Medulla oblongata (tissue), 1 donor: ENCODE measurements at regions not wholly inside any gene's neighbourhood (a gene's known extent, or its start where the extent isn't known, plus 50 kb on each side); places are given as distances from the start of the nearest gene placed in this dataset.
A peak's percentile ranks its signal among the peaks of the same experiment; 100 is the strongest.
"Not testable (repeated sequence)": the region's sequence is repeated elsewhere in the genome, so short reads cannot be mapped to it uniquely, and the experiment has no call there.

Experiments used
- DNase-seq: peaks from one replicate; pipeline ENCODE4 v3.0.0-alpha.2; 2015; ENCODE audit errors: extremely low spot score

DNA sequence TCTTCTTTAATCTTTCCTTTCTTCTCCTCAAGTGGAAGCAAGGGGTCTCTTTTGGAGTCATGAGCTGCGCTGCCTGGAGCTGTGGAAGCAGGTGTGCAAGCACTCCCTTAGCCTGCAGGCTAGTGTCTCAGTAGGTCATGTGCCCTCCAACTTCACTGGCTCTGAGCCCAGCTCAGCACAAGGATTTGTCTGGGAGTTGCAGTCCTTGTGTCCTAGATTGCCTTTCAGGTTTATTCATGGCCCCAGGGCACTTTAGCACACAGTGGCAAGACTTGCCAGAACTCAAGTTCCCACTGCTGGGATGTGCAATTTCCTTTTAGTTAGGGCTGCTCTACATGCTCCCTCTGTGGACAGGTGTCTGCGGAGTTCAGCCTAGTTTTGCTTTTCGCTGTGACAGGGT lies 211.7 kb downstream of the LIG4 start:
- DNase-seq: no peak

DNA sequence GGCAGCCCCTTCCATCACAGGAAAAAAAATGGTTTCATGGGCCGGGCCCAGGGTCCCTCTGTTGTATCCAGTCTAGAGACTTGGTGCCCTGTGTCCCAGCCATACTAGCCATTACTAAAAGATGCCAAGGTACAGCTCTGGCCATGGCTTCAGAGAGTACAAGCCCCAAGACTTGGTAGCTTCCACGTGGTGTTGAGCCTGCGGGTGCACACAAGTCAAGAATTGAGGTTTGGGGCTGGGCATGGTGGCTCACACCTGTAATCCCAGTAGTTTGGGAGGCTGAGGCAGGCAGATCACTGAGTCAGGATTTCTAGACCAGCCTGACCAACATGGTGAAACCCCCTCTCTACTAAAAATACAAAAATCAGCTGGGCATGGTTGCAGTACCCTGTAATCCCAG lies 214.3 kb downstream of the LIG4 start:
- no peak for DNase-seq

DNA sequence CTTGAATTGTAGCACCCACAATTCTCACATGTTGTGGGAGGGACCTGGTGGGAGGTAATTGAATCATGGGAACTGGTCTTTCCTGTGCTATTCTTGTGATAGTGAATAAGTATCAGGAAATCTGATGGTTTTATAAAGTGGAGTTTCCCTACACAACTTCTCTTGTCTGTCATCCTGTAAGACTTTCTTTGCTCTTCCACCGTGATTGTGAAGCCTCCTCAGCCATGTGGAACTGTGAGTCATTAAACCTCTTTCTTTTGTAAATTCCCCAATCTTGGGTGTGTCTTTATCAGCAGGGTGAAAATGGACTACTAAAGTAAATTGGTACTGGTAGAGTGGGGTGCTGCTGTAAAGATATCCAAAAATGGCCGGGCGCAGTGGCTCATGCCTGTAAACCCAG lies 215.6 kb downstream of the LIG4 start:
- no peak for DNase-seq

DNA sequence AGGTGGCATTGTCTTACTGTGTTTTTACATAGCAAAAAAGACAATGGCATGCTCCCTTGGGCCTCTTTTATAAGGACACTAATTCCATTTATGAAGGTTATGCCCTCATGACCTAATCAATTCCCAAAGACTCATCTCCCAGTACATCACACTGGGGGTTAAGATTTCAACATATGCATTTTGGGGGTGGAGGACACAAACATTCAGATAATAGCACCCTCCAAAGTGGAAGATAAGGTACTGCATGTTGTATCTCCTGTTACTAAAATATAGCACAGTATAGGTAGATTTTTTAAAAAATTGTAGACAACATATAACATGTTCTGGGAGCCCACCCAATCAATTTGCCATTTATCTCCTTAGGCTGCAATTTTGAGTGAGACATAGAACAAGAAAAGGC lies 221.2 kb downstream of the LIG4 start:
- DNase-seq: no peak

DNA sequence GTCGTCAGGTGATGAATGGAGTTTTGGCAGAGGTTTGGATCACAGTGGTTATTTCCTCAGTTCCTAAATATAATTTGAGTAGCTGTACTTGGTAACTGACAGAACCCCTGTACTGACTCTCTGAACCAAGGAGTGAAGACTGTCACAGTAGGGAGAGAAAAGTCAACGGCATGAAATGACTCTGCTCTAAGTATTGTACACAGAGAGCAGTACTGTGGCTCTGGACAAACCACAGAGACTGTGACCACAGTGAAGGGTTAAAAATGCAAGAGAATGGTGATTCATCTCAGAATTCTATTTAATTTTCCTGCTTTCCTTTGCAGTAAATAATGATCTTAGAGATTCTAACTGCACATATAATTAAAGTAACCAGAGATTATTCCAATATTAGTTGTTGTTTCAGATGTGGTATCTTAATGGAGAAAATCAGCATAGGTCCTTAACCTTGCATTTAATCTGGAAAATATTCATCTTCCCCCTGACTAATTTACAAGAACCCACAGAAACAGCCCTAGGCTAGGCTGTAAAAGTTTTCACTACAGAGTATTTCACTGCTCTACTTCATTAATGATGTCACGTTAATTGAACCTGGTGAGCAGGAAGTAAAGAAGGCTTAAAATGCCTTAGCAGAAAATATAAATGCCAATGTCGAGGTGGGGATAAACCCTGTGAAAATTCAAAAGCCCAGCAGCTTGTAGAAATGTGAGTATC lies 221.9 kb downstream of the LIG4 start:
- DNase-seq: no peak

DNA sequence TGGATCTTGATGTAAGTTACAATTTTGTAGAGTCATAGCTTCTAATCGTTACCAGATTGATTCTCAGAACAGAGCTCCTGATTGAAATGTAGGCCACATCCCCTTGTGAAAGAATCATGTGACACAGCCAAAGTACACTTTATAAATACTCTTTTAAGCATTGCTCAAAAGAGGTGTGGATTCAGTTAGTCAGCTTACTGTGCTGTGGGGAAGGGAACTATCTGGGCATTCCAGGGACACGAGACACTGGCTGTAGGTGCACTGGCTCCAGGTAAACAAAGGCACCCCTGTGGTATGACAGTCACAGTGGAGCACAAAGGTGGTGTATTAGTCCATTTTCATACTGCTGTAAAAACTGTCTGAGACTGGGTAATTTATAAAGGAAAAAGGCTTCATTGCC lies 222.8 kb downstream of the LIG4 start:
- DNase-seq: no peak

DNA sequence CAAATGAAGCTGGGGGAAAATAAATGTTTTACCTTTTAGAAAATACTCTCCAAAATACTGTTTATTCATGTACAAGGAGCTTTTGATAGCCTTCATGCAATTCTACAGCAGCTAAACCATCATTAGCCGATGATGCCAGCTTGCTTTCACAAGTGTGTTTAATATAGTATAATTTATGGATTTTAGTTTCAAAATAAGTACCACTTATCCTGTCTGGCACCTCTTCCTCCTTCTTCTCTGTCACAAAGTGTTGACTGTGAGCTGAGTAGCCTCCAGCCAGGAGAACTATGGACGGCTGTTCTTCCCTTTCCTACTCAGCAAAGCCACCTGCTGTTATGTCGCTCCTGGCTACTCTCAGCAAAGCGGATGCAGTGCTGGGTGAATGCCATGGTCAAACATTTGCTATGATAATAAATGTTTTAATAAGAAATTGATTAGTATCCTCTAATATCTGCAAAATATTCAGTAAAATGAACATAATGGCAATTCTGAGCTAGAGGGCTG lies 238.2 kb downstream of the LIG4 start:
- DNase-seq: no peak

DNA sequence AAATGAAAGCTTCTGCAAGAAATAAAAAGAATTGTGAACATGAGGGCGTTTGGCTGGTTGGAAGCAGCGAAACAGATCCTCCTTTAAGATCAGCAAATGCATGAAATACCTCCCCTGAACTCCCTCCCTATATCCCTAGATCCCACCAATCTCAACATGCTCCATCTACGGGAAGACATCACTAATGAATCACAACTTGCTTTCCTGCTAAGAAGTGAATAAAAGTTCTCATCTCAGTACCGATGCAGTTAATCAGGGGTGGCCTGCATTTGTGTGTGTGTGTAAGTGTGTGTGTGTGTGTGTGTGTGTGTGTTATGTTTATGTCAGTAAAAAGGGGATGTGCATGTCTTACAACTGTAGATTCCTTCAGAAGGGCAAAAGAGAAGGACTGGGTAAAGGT lies 238.7 kb downstream of the LIG4 start:
- no peak for DNase-seq

DNA sequence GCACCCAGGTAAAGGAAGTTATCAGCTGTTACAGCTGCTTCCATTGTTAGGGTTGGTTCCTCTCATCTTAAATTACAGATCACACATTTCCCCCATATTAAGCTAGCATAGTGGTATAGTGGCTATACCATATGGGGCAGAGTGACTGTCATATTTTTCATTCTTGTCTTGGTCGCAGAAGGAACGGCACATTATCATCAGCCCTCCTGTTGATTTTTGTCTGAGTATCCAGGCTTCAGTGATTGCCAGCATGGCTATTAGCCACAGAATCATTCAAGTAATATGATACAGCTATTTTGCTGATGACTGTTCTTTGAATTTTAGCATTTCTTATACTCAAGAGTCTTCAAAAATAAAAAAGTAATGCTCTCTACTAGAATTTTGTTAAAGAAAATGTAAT lies 240.9 kb downstream of the LIG4 start:
- no peak for DNase-seq

DNA sequence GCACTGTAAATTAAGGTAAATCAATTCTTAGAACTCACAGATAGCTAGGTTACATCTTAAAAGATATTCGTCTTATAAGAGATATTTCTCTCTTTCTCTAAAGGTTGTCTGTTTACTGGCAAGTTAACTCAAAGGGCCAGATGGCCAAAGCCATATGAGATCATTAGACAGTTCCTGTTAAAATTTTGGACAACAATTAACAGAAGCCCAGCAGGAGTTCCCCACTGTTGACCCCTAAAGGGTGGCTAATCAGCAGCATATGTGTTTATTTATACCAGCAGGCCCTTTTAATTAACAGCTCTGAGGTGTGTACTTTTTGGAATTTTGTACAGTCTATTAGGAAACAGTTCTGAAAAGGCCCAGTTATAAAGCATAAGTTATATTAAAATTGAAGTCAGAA lies 245.8 kb downstream of the LIG4 start:
- no peak for DNase-seq

DNA sequence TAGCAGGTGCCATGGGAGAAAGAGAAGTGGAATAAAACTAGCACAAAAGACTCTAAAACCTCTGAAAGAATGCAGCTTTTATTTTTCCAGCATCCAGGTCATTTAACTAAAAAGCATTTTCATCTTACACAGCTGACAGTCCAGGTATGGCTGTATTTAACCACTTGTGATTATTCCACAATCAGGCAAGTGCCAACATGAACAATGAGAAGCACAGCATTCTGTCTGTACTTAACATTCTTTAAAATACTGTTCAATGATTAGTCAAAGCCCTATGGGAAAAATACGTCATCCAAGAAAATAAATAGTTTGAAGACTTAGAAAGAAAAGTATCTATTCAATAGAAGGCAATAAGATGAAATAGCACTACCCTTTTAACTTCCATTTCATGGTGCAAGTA lies 246.9 kb downstream of the LIG4 start:
- DNase-seq: no peak

DNA sequence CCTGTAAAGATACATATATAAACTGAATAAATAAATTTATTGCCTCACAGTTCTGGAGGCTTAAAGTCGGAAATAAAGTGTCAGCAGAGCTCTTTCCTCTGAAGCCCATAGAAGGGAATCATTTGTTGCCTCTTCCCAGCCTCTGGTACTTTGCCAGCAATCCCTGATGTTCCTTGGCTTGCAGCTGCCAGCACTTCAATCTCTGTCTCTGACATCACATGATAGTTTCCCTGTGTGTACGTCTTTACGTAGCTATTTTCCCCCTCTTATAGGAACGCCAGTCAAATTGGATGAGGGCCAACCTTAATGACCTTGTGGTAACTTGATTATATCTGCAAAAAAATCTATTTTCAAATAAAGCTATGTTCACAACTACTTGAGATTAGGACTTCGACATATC lies 250.9 kb downstream of the LIG4 start:
- peak; percentile 3 for DNase-seq

DNA sequence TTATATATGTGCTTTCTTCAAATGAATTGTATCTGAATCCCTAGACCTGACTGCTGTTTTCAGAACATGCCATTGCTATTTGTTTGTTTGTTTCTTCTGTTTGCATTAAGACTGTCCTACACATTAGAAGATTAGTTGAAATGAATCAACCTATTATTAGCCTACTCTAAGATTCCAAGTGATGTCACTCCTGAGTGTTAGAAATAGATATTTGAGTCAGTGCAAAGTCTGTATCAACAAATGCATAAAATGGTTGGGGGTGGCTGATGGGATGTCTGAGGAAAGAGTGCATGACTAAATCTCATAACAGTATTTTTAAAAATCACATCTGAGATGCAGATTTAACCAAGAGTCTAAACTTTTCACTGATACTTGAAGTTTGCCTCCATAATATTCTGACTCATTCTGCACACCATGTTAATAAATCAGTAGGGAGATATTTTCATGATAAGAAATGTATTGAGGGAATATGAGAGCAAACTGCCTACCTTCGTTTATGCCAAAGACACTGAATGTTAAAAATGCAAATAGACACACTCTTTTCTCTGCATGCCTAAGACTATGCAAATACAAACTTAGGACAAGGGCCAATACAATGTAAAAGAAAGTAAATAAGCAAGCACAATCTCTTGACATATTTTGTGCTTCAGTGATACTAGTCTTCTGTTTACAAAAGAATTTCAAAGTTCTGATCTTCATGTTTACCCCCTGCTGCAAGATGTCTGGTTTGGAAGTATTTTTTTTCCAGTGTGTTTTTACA lies 253.3 kb downstream of the LIG4 start:
- DNase-seq: no peak

DNA sequence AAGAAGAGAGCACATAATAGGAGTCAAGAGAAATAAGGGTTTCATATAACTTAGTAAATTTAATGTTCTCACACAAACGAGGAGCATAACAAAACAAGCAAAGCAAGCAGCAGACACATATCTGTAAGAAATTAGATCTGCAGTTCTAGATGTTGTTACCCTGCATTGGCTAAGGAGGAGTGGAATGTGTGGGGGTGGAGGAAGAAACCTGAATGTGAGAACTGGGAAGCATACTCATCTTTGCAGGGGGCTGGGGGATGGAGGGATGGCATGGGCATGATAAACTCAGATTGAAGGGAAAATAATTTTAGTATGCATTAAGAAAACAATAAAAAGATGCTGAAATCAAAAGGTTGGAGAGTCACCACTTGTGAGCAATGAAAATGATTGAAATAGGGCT lies 255.0 kb downstream of the LIG4 start:
- DNase-seq: no peak

DNA sequence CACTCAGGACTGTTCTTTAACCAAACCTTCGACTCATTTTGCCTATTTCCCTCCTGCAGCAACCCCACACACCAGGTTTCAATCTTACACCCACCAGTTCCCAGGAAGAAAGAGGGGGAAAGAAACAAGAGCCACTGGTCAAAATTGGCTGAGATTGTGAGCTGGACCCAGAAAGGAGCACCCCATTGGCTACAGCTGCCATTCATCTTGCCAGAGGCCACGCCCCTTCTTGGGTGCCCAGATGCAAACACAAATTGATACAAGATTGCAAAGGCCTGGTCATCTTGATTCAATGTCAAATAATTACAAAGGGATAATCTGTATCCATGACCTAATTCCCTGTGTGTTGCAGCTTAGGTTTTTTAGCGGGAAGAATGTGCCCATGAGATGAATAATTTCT lies 258.4 kb downstream of the LIG4 start:
- DNase-seq: no peak

DNA sequence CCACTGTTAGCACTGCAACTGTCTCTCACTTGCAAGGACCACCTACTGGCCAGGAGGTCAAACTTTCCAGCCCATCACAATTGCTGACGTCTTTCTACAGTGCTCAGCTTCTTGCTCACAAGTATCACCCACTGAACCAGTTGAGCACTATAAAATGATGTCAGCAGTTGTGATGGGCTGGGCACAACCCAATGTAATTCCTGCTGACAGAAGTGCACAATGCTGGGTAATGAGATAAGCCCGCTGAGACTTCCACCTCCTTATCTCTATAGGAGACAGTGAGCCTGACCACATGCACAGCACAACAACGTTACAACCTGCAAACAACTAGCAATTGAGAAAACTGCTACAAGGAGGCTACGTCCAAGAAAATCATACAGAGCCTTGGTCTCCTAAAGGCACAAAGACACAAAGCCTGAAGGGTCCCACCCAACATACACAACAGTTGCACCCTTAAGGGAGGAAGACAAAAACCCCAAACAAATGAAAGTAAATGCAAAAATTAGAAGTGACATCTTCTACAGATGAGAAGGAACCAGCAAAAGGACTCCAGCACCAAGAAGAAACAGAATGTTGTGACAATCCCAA lies 273.2 kb downstream of the LIG4 start:
- no peak for DNase-seq

DNA sequence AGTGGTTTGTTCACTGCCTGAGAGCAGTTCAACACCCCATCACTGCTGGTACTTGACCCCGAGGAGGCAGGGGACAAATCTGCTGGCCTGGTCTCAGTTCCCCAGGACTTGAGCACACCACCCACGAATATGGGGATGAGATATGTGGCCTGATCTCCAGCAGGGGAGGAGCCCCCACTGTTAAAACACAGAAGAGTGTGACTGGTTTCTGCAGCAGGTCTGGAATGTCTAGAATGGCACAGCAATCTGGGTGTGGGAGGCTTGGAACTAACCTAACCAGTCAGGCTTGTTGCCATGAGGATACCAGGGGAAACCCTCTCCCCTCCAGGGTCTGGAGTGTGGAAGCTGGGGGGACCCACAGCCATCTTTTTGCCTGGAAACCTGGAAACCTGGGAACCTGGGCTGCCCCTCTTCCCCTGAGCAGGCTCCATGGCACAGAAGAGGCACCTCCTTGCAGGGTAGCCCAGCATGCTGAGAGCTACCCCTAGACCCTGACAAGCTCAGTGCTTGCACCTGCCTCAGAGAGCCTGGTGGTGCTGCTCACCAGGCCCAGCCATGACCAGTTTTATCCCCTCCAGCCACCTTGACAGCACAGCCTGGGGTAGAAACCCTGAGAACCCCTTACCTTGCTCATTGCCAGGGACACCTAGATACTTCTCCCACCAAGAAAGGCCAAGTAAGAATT lies 273.8 kb downstream of the LIG4 start:
- DNase-seq: no peak

DNA sequence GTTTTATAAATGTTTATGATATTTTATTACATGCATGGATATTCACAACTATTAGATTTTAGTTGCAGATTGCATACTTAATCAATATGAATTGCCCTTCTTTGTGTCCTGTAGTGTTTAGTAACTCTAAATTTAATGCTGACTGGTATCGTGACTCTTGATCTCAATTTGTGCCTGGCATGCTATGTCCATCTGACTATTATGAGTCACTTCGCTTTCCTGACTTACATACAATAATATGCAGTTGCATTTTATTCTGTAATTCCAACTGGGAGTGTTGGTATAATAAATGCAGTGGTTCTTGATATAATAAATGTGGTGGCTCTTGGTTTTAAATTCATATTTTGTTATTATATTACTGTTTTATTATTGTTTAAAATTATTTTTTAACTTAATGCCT lies 277.5 kb downstream of the LIG4 start:
- DNase-seq: no peak

DNA sequence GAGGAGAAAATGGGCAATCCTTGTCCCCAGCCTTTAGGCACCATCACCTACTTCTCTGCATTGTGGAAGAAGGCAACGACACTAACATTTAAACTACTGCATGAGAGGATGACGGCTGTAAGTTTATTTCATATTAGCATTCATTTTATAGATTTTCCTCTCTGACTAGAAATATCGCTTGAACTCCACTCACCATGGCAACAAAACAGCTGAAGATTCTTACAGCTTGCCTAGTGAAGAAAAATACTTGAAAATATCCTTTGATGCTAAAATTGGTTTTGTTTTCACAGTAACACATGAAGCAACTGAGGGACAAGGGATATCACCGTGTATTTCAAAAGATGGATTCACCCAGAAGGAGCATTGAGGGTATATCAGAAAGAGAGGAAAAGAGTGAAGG lies 284.3 kb downstream of the LIG4 start:
- no peak for DNase-seq

DNA sequence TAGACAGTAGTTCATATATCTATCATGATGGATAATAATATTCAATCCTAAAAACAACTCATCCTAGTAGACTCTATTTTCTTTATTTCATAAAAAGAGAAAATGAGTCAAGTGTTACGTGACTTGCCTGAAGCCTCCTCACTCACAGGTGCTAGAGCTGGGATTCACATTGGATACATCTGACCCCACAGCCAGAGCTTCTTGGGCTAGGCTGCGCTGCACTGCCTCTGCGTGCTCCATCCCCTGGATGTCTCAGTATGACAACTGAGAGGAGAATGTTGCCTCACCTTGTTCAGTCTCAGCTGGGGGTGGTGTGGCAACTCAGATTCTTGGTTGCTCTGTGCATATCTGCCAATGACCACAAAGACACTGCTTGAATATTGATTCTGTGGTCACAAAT lies 286.6 kb downstream of the LIG4 start:
- DNase-seq: no peak

DNA sequence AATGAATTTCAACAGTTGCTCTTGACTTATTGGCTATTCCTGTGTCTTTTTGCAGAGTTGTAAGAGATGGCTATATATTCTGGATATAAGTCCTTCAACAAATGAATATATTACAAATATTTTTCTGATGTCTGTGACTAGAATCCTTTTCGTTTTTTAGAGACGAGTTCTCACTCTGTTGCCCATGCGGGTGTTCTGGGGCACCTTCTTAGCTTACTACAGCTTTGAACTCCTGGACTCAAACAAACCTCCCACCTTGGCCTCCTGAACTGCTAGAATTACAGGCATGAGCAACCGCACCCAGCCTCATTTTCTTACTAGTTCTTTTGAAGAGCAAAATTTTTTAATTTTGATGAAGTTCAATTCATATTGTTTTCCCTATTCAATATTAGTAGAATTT lies 287.8 kb downstream of the LIG4 start:
- DNase-seq: no peak

DNA sequence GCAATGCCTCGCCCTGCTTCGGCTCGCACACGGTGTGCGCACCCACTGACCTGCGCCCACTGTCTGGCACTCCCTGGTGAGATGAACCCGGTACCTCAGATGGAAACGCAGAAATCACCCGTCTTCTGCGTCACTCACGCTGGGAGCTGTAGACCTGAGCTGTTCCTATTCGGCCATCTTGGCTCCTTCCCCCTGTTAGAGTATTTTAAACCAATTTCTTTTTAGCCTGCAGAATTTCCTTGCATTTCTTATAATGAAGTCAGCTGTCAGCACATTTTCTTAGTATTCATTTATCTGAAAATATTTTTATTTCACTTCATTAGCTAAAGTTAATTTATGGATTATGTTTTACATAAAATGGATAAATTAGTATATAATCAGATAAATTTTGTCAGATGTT lies 288.8 kb downstream of the LIG4 start:
- DNase-seq: not testable (repeated sequence)

DNA sequence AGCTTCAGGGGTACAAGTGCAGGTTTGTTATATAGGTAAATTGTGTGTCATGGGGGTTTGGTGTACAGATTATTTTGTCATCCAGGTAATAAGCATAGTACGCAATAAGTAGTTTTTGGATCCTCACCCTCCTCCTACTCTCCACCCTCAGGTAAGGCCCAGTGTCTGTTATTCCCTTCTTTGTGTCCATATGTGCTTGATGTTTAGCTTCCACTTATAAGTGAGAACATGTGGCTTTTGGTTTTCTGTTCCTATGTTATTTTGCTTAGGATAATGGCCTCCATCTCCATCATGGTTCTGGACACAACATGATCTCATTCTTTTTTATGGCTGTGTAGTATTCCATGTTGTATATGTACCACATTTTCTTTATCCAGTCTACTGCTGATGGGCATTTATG lies 298.4 kb downstream of the LIG4 start:
- DNase-seq: not testable (repeated sequence)
